Right lobe of liver (tissue), 4 donors: ENCODE measurements at regions not wholly inside any gene's neighbourhood (a gene's known extent, or its start where the extent isn't known, plus 50 kb on each side); places are given as distances from the start of the nearest gene placed in this dataset.

ENCODE experiments used
- CTCF ChIP-seq, 4 donors: fragments of 200-600 bp in 3 of 4; fragments of 450-650 bp in 1 of 4; IDR thresholded peaks; one replicate each; pipeline versions ENCODE4 v1.5.1 to v1.8.0; 2016 to 2022; ENCODE audit warnings: antibody characterized with exemption in 4 of 4, mild to moderate bottlenecking in 2 of 4
- POLR2A ChIP-seq: fragments of 450-650 bp; IDR thresholded peaks from one replicate; pipeline ENCODE4 v1.6.1; 2017; ENCODE audit warnings: antibody characterized with exemption, mild to moderate bottlenecking
- donor health status: DM: no; HTN: no; CAD: no.
- donor health status: DM: no; HTN: no; CAD: no.
- donor health status: DM: no; HTN: yes; CAD: no.

GRCh38 chr18:66825347-66825746, 221.5 kb upstream of the CDH19 start:
- TF ChIP-seq CTCF (IDR thresholded peaks at IDR 0.05) (no peak), POLR2A (no peak)
